Stimulated activated CD4-positive, alpha-beta T cell treated with anti-CD3 and anti-CD28 coated beads, TNF-alpha, amount 100 ng/mL, for 24 hours (primary cell): ENCODE measurements at regions not wholly inside any gene's neighbourhood (a gene's known extent, or its start where the extent isn't known, plus 50 kb on each side); places are given as distances from the start of the nearest gene placed in this dataset.
A peak's percentile ranks its signal among the peaks of the same experiment; 100 is the strongest.
"Not testable (repeated sequence)": the region's sequence is repeated elsewhere in the genome, so short reads cannot be mapped to it uniquely, and the experiment has no call there.

Experiments
- DNase-seq, 3 experiments: peaks; one replicate each; pipeline ENCODE4 v3.0.0-alpha.2; 2020; ENCODE audit warnings: low read depth in 3 of 3

- DNase-seq: not testable (repeated sequence)
Measured at GRCh38 chr9:64370344-64370743, 914.7 kb downstream of the FOXD4L5 start.

DNA sequence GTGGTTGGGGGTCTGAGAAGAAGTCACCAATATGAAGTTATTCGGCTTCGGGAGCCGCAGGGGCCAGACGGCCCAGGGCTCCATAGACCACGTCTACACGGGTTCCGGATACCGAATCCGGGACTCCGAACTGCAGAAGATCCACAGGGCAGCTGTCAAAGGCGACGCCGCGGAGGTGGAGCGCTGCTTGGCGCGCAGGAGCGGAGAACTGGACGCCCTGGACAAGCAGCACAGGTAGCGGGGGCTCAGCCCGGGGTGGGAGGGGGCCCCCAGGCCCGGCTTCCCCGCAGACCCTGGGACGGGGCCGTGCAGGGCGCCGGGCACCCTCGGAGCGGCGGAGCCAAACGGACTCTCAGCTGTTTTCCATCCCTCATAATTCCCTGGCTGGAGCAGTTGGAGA lies 915.4 kb downstream of the FOXD4L5 start:
- DNase-seq: not testable (repeated sequence)

GRCh38 chr9:64369114-64369513 lies 915.9 kb downstream of the FOXD4L5 start:
- DNase-seq: peak; percentile 45 to 82 (median 67)

GRCh38 chr9:64368644-64368942 lies 916.4 kb downstream of the FOXD4L5 start:
- DNase-seq: not testable (repeated sequence)

GRCh38 chr9:64367826-64368643 lies 917.0 kb downstream of the FOXD4L5 start:
- not testable (repeated sequence) for DNase-seq
